HepG2 (cell line): ENCODE measurements at regions not wholly inside any gene's neighbourhood (a gene's known extent, or its start where the extent isn't known, plus 50 kb on each side); places are given as distances from the start of the nearest gene placed in this dataset.

Experiments used
- DNMT1 ChIP-seq: sonication (generic); formaldehyde crosslinking; IDR thresholded peaks from 2 replicates; pipeline ENCODE4 v1.5.1; 2020; ENCODE audit warnings: mild to moderate bottlenecking, missing genetic modification reagents
- HMG20B ChIP-seq: conservative IDR thresholded peaks from 2 replicates; pipeline ENCODE4 v1.6.1; 2016; ENCODE audit warnings: missing genetic modification reagents, missing compliant biosample characterization
- ZNF142 ChIP-seq: sonication (generic); formaldehyde crosslinking; IDR thresholded peaks from 2 replicates; pipeline ENCODE4 v1.4.0; 2020; ENCODE audit warnings: missing genetic modification reagents
- ZNF276 ChIP-seq: sonication (generic); formaldehyde crosslinking; IDR thresholded peaks from 2 replicates; pipeline ENCODE4 v1.4.0; 2020; ENCODE audit warnings: mild to moderate bottlenecking, low read depth, missing genetic modification reagents
- ZNF570 ChIP-seq: sonication (generic); formaldehyde crosslinking; IDR thresholded peaks from 2 replicates; pipeline ENCODE4 v1.4.0; 2020; ENCODE audit warnings: mild to moderate bottlenecking, missing genetic modification reagents, borderline replicate concordance

GRCh38 chr9:129252937-129253802 lies 75.1 kb upstream of the IER5L start (continued):
- TF ChIP-seq ZNF142 (CRISPR knock-in tag) (no peak), ZNF276 (CRISPR knock-in tag) (0 out of 2 replicates have a peak, but pooled peaks have one; percentile 26), HMG20B (CRISPR knock-in tag) (no peak), DNMT1 (no peak), ZNF570 (no peak)
